ENCODE measurements at regions not wholly inside any gene's neighbourhood (a gene's known extent, or its start where the extent isn't known, plus 50 kb on each side); places are given as distances from the start of the nearest gene placed in this dataset.
"Not testable (repeated sequence)": the region's sequence is repeated elsewhere in the genome, so short reads cannot be mapped to it uniquely, and the experiment has no call there.

- TF ChIP-seq CTCF (IDR thresholded peaks at IDR 0.05; ENCODE audit: low read length); EZH2phosphoT487 (IDR thresholded peaks at IDR 0.05; ENCODE audit: low read length); EZH2 (optimal IDR thresholded peaks at IDR 0.05; ENCODE audit: low read depth, low read length): not testable (repeated sequence)
Observed at GRCh38 chr11:22518344-22518743, 107.3 kb downstream of the FANCF start.
